ENCODE measurements at regions not wholly inside any gene's neighbourhood (a gene's known extent, or its start where the extent isn't known, plus 50 kb on each side); places are given as distances from the start of the nearest gene placed in this dataset.

DNA sequence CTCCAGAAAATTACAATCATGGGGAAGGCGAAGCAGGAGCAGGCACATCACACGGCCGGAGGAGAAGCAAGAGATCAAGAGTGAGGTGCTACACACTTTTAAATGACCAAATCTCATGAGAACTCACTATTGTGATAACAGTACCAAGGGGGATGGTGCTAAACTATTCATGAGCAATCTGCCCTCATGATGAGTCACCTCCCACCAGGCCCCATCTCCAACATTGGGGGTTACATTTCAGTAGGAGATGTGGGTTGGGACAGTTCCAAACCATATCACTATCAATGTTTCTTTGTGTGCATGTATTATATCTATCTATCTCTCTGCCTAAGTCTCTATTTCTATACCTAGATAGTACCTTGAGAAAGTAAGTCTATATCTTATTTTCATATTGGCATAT is 724.8 kb downstream of the CDH11 start:
- TF ChIP-seq POLR2AphosphoS5 (IDR thresholded peaks at IDR 0.05; ENCODE audit: low read depth, low read length) (no peak), TAF1 (IDR thresholded peaks at IDR 0.05; ENCODE audit: borderline replicate concordance, insufficient read depth, low read length) (no peak)

GRCh38 chr16:64394061-64394460 is 727.8 kb downstream of the CDH11 start:
- TF ChIP-seq POLR2AphosphoS5 (IDR thresholded peaks at IDR 0.05; ENCODE audit: low read depth, low read length) (no peak), SIN3A (IDR thresholded peaks at IDR 0.05; ENCODE audit: borderline replicate concordance, insufficient read depth, low read length) (no peak), TAF1 (IDR thresholded peaks at IDR 0.05; ENCODE audit: borderline replicate concordance, insufficient read depth, low read length) (no peak), FOXP2 (optimal IDR thresholded peaks at IDR 0.05; ENCODE audit: borderline replicate concordance, extremely low read depth, extremely low read length, insufficient read depth) (no peak)
- TF ChIP-seq, protein P1, sequence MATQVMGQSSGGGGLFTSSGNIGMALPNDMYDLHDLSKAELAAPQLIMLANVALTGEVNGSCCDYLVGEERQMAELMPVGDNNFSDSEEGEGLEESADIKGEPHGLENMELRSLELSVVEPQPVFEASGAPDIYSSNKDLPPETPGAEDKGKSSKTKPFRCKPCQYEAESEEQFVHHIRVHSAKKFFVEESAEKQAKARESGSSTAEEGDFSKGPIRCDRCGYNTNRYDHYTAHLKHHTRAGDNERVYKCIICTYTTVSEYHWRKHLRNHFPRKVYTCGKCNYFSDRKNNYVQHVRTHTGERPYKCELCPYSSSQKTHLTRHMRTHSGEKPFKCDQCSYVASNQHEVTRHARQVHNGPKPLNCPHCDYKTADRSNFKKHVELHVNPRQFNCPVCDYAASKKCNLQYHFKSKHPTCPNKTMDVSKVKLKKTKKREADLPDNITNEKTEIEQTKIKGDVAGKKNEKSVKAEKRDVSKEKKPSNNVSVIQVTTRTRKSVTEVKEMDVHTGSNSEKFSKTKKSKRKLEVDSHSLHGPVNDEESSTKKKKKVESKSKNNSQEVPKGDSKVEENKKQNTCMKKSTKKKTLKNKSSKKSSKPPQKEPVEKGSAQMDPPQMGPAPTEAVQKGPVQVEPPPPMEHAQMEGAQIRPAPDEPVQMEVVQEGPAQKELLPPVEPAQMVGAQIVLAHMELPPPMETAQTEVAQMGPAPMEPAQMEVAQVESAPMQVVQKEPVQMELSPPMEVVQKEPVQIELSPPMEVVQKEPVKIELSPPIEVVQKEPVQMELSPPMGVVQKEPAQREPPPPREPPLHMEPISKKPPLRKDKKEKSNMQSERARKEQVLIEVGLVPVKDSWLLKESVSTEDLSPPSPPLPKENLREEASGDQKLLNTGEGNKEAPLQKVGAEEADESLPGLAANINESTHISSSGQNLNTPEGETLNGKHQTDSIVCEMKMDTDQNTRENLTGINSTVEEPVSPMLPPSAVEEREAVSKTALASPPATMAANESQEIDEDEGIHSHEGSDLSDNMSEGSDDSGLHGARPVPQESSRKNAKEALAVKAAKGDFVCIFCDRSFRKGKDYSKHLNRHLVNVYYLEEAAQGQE (IDR thresholded peaks at IDR 0.05; ENCODE audit: insufficient read depth in 1 of 2, low read depth in 2 of 2, low read length in 2 of 2), result no peak

- no peak for TF ChIP-seq SIN3A (IDR thresholded peaks at IDR 0.05; ENCODE audit: borderline replicate concordance, insufficient read depth, low read length)
- TF ChIP-seq, protein P1 (IDR thresholded peaks at IDR 0.05; ENCODE audit: insufficient read depth in 1 of 2, low read depth in 2 of 2, low read length in 2 of 2), result no peak
- TF ChIP-seq TAF1 (IDR thresholded peaks at IDR 0.05; ENCODE audit: borderline replicate concordance, insufficient read depth, low read length), result no peak
- no peak for TF ChIP-seq POLR2AphosphoS5 (IDR thresholded peaks at IDR 0.05; ENCODE audit: low read depth, low read length)
- TF ChIP-seq FOXP2 (optimal IDR thresholded peaks at IDR 0.05; ENCODE audit: borderline replicate concordance, extremely low read depth, extremely low read length, insufficient read depth), result no peak
Observed at GRCh38 chr16:64392456-64392855, 729.4 kb downstream of the CDH11 start.

DNA sequence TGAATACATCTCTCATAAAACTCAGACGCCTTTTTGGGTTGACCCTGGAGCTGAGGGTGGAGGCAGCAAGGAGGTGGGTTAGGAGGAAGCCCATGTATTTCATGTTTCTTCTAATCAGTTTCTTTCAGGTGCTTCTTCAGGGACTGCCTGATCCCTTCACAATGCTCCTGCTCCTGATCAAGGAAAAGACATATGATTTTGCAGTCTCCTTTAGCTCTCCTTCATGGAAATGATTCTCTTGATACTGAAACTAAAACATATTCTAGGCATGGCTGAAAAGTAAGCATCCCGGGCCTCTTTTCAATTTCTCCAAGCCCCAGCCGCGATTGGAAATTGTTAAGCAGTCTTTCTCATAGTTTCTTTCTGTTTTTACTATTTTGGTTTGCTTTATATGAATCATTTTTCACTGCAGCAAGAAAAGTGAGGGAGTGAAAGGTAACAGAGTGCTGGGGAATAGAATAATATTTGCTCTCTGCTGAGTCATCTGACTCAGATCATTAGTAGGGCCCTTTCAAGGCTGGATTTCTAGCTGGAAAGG is 730.7 kb downstream of the CDH11 start:
- TF ChIP-seq, protein P1 (IDR thresholded peaks at IDR 0.05; ENCODE audit: insufficient read depth in 1 of 2, low read depth in 2 of 2, low read length in 2 of 2), result no peak
- no peak for TF ChIP-seq TAF1 (IDR thresholded peaks at IDR 0.05; ENCODE audit: borderline replicate concordance, insufficient read depth, low read length)
- TF ChIP-seq POLR2AphosphoS5 (IDR thresholded peaks at IDR 0.05; ENCODE audit: low read depth, low read length), result no peak
- no peak for TF ChIP-seq SIN3A (IDR thresholded peaks at IDR 0.05; ENCODE audit: borderline replicate concordance, insufficient read depth, low read length)
- no peak for TF ChIP-seq FOXP2 (optimal IDR thresholded peaks at IDR 0.05; ENCODE audit: borderline replicate concordance, extremely low read depth, extremely low read length, insufficient read depth)

- no peak for TF ChIP-seq TAF1 (IDR thresholded peaks at IDR 0.05; ENCODE audit: borderline replicate concordance, insufficient read depth, low read length)
- no peak for TF ChIP-seq POLR2AphosphoS5 (IDR thresholded peaks at IDR 0.05; ENCODE audit: low read depth, low read length)
- TF ChIP-seq, protein P1 (IDR thresholded peaks at IDR 0.05; ENCODE audit: insufficient read depth in 1 of 2, low read depth in 2 of 2, low read length in 2 of 2), result no peak
- TF ChIP-seq FOXP2 (optimal IDR thresholded peaks at IDR 0.05; ENCODE audit: borderline replicate concordance, extremely low read depth, extremely low read length, insufficient read depth), result no peak
- TF ChIP-seq SIN3A (IDR thresholded peaks at IDR 0.05; ENCODE audit: borderline replicate concordance, insufficient read depth, low read length), result no peak
Observed at GRCh38 chr16:64390102-64390501, 731.8 kb downstream of the CDH11 start.

Measured in PFSK-1 (cell line).